ENCODE measurements at regions not wholly inside any gene's neighbourhood (a gene's known extent, or its start where the extent isn't known, plus 50 kb on each side); places are given as distances from the start of the nearest gene placed in this dataset.

GRCh38 chr4:153850533-153851280 lies 61.8 kb upstream of the SFRP2 start:
- TF ChIP-seq POLR2A (IDR thresholded peaks at IDR 0.05; ENCODE audit: extremely low read depth, insufficient read length) (no peak), MAX (IDR thresholded peaks at IDR 0.05; ENCODE audit: low read depth, low read length) (no peak), CTCF (IDR thresholded peaks at IDR 0.05; ENCODE audit: low read depth, low read length) (no peak)

All from NB4 (cell line).